ENCODE measurements at regions not wholly inside any gene's neighbourhood (a gene's known extent, or its start where the extent isn't known, plus 50 kb on each side); places are given as distances from the start of the nearest gene placed in this dataset.

DNA sequence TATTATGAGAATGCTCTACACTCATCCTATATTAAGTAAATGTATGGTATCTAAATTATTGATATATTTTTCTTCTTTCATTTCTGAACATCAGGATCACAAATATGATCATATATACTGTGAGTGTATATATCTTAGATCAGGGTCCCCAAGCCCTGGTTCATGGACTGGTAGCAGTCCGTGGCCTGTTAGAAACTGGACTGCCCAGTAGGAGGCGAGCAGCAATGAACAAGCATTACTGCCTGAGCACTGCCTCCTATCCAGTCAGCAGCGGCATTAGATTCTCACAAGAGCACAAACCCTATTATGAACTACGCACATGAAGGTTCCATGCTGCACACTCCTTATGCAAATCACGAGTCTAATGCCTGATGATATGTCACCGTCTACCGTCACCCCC, 1247.1 kb upstream of the NXPH2 start:
- TF ChIP-seq SP1 (IDR thresholded peaks at IDR 0.05) (no peak), FOXA1 (IDR thresholded peaks at IDR 0.05) (no peak), TARDBP (IDR thresholded peaks at IDR 0.05) (no peak), HDGF (IDR thresholded peaks at IDR 0.05; ENCODE audit: borderline replicate concordance) (no peak), FOXM1 (IDR thresholded peaks at IDR 0.05; ENCODE audit: borderline replicate concordance) (no peak)
- TF ChIP-seq, protein P1, sequence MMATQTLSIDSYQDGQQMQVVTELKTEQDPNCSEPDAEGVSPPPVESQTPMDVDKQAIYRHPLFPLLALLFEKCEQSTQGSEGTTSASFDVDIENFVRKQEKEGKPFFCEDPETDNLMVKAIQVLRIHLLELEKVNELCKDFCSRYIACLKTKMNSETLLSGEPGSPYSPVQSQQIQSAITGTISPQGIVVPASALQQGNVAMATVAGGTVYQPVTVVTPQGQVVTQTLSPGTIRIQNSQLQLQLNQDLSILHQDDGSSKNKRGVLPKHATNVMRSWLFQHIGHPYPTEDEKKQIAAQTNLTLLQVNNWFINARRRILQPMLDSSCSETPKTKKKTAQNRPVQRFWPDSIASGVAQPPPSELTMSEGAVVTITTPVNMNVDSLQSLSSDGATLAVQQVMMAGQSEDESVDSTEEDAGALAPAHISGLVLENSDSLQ (IDR thresholded peaks at IDR 0.05), result no peak
